ENCODE measurements at regions not wholly inside any gene's neighbourhood (a gene's known extent, or its start where the extent isn't known, plus 50 kb on each side); places are given as distances from the start of the nearest gene placed in this dataset.

- no peak for TF ChIP-seq EZH2 (IDR thresholded peaks at IDR 0.05)
- TF ChIP-seq POLR2AphosphoS5 (IDR thresholded peaks at IDR 0.05; ENCODE audit: borderline replicate concordance, low read depth, low read length): no peak
- no peak for TF ChIP-seq FOXP2 (optimal IDR thresholded peaks at IDR 0.05; ENCODE audit: control extremely low read depth, extremely low read length, insufficient read depth)
Observed at GRCh38 chr9:118295413-118295812, 591.2 kb downstream of the TLR4 start.

Measured in SK-N-MC (cell line).